ENCODE measurements at regions not wholly inside any gene's neighbourhood (a gene's known extent, or its start where the extent isn't known, plus 50 kb on each side); places are given as distances from the start of the nearest gene placed in this dataset.
"Not testable (repeated sequence)": the region's sequence is repeated elsewhere in the genome, so short reads cannot be mapped to it uniquely, and the experiment has no call there.

GRCh38 chr1:191813593-191813992, 344.7 kb upstream of the RGS18 start:
- TF ChIP-seq, protein P1, sequence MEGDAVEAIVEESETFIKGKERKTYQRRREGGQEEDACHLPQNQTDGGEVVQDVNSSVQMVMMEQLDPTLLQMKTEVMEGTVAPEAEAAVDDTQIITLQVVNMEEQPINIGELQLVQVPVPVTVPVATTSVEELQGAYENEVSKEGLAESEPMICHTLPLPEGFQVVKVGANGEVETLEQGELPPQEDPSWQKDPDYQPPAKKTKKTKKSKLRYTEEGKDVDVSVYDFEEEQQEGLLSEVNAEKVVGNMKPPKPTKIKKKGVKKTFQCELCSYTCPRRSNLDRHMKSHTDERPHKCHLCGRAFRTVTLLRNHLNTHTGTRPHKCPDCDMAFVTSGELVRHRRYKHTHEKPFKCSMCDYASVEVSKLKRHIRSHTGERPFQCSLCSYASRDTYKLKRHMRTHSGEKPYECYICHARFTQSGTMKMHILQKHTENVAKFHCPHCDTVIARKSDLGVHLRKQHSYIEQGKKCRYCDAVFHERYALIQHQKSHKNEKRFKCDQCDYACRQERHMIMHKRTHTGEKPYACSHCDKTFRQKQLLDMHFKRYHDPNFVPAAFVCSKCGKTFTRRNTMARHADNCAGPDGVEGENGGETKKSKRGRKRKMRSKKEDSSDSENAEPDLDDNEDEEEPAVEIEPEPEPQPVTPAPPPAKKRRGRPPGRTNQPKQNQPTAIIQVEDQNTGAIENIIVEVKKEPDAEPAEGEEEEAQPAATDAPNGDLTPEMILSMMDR (IDR thresholded peaks at IDR 0.05), result not testable (repeated sequence)
- TF ChIP-seq POLR2A (IDR thresholded peaks at IDR 0.05), result not testable (repeated sequence)

All from vagina (tissue), 2 donors.